ENCODE measurements at regions not wholly inside any gene's neighbourhood (a gene's known extent, or its start where the extent isn't known, plus 50 kb on each side); places are given as distances from the start of the nearest gene placed in this dataset.
"Not testable (repeated sequence)": the region's sequence is repeated elsewhere in the genome, so short reads cannot be mapped to it uniquely, and the experiment has no call there.

- H3K4me1 Mint-ChIP-seq (ENCODE audit: low read depth): no peaks in the 10 kb centered on the region
- no peak overlapping the region for H3K4me3 Mint-ChIP-seq
- peaks cover 6% of the 10 kb centered on the region for H3K9me3 Mint-ChIP-seq
- no peaks in the 10 kb centered on the region for H3K36me3 Mint-ChIP-seq
- DNase-seq: no peak
- intact Hi-C loops (cut with micrococcal nuclease): no loop called here
- ChIA-PET CTCF (no interaction called here), POLR2A (no interaction called here)
- no peak overlapping the region for H3K27ac Mint-ChIP-seq
- H3K27me3 Mint-ChIP-seq: no peaks in the 10 kb centered on the region
Measured at GRCh38 chr2:163943403-163944346, 207.9 kb upstream of the FIGN start.

GRCh38 chr2:163934131-163934530, 198.3 kb upstream of the FIGN start:
- Mint-ChIP-seq H3K4me3 (no peak overlapping the region), H3K36me3 (no peaks in the 10 kb centered on the region), H3K4me1 (ENCODE audit: low read depth) (no peaks in the 10 kb centered on the region), H3K27me3 (no peaks in the 10 kb centered on the region), H3K27ac (no peak overlapping the region), H3K9me3 (peaks cover 2% of the 10 kb centered on the region)
- intact Hi-C loops (cut with micrococcal nuclease): no loop called here
- ChIA-PET CTCF (no interaction called here), POLR2A (no interaction called here)
- DNase-seq: no peak

DNA sequence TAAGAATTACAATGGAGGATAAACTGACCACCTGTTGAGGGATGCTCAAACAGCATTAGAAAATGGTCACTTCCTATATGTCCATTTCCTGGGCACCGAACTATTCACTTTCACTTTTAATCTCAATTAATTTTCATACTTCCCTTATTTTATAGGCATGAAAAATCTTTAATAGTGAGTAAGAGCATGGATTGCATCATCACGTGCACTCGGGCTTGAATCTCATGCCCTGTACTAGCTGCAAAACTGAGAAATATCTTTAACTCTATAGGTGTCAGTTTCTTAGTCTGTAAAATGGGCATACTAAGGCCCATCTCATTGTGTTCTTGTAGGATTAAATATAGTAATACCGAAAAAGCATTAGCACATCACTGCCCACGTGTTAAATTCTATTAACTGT, 183.9 kb upstream of the FIGN start:
- POLR2A ChIA-PET: no interaction called here
- Mint-ChIP-seq H3K36me3 (no peaks in the 10 kb centered on the region), H3K27me3 (no peaks in the 10 kb centered on the region), H3K4me3 (no peak overlapping the region), H3K27ac (no peak overlapping the region), H3K9me3 (peaks cover 4% of the 10 kb centered on the region), H3K4me1 (ENCODE audit: low read depth) (no peaks in the 10 kb centered on the region)
- intact Hi-C loops (cut with micrococcal nuclease): no loop called here
- CTCF ChIA-PET: no interaction called here
- DNase-seq: no peak

GRCh38 chr2:163914486-163914885, 178.7 kb upstream of the FIGN start:
- not testable (repeated sequence) for H3K4me3 Mint-ChIP-seq, H3K9me3 Mint-ChIP-seq, H3K36me3 Mint-ChIP-seq

DNA sequence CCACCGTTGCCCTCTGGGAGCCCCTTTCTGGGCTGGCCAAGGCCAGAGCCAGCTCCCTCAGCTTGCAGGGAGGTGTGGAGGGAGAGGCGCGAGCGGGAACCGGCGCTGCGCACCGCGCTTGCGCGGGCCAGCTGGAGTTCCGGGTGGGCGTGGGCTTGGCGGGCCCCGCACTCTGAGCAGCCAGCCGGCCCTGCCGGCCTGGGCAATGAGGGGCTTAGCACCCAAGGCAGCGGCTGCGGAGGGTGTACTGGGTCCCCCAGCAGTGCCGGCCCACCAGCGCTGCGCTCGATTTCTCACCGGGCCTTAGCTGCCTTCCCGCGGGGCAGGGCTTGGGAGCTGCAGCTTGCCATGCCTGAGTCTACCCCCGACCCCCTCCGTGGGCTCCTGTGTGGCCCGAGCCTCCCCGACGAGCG, 177.7 kb upstream of the FIGN start:
- H3K36me3 Mint-ChIP-seq; DNase-seq; H3K27me3 Mint-ChIP-seq; H3K27ac Mint-ChIP-seq; H3K4me3 Mint-ChIP-seq; H3K9me3 Mint-ChIP-seq; POLR2A ChIA-PET; CTCF ChIA-PET; intact Hi-C loops (cut with micrococcal nuclease); H3K4me1 Mint-ChIP-seq (ENCODE audit: low read depth): not testable (repeated sequence)

More at GRCh38 chr2:163914486-163914885, 178.7 kb upstream of the FIGN start:
- H3K27me3 Mint-ChIP-seq; H3K4me1 Mint-ChIP-seq (ENCODE audit: low read depth); DNase-seq; intact Hi-C loops (cut with micrococcal nuclease); H3K27ac Mint-ChIP-seq; CTCF ChIA-PET; POLR2A ChIA-PET: not testable (repeated sequence)

DNA sequence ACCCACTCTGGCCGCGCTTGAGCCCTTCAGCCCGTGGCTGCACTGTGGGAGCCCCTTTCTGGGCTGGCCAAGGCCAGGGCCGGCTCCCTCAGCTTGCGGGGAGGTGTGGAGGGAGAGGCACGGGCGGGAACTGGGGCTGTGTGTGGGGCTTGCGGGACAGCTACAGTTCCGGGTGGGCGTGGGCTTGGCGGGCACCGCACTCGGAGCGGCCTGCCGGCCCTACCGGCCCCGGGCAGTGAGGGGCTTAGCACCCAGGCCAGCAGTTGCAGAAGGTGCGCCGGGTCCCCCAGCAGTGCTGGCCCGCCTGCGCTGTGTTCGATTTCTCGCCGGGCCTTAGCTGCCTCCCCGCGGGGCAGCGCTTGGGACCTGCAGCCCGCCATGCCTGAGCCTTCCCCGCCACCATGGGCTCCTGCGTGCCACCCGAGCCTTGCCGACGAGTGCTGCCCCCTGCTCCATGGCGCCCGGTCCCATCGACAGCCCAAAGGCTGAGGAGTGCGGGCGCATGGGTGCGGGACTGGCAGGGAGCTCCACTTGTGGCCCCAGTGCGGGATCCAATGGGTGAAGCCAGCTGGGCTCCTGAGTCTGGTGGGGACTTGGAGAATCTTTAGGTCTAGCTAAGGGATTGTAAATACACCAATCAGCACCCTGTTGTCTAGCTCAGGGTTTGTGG, 173.7 kb upstream of the FIGN start:
- POLR2A ChIA-PET: no interaction called here
- H3K36me3 Mint-ChIP-seq: no peaks in the 10 kb centered on the region
- H3K4me1 Mint-ChIP-seq (ENCODE audit: low read depth): no peaks in the 10 kb centered on the region
- no peak for DNase-seq
- no peaks in the 10 kb centered on the region for H3K27me3 Mint-ChIP-seq
- H3K9me3 Mint-ChIP-seq: peaks cover 7% of the 10 kb centered on the region
- CTCF ChIA-PET: no interaction called here
- H3K27ac Mint-ChIP-seq: no peak overlapping the region
- intact Hi-C loops (cut with micrococcal nuclease): no loop called here
- no peak overlapping the region for H3K4me3 Mint-ChIP-seq

DNA sequence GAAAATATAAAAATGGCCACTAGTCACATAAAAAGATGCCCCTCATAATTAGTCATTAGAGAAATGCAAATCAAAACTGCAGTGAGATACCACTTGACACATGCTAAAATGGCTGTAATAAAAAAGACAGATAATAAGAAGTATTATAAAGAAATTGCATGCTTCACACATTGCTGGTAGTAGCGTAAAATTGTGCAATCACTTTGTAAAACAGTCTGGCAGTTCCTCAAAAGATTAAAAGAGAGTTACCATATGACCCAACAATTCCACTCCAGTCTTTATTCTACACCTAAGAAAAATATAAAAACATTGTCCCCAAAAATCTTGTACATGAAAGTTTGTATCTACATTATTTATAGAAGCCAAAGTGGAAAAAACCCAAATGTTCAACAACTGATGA, 170.6 kb upstream of the FIGN start:
- H3K27me3 Mint-ChIP-seq: no peaks in the 10 kb centered on the region
- POLR2A ChIA-PET: no interaction called here
- no peaks in the 10 kb centered on the region for H3K4me1 Mint-ChIP-seq (ENCODE audit: low read depth)
- peaks cover 13% of the 10 kb centered on the region for H3K9me3 Mint-ChIP-seq
- CTCF ChIA-PET: no interaction called here
- no peak for DNase-seq
- intact Hi-C loops (cut with micrococcal nuclease): no loop called here
- no peak overlapping the region for H3K27ac Mint-ChIP-seq
- no peak overlapping the region for H3K4me3 Mint-ChIP-seq
- H3K36me3 Mint-ChIP-seq: no peaks in the 10 kb centered on the region

DNA sequence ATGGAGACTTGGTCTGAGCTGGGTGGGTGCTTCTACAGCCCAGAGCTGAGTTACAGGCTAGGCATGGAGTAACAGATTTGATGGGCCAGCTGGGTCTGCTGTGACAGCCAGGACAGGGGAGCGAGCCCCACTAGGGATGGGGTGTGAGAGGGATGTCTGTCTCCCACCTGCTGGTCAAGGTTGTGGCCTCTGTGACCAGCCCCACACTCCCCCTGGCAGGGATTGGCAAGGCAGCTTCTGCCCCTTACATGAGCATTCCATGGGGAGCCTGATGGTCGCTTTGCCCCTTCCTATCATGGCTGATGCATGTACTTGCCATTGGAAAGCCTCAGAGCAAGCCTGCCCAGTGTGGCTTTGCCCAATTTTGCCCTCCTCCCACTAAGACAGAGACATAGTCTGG, 162.0 kb upstream of the FIGN start:
- POLR2A ChIA-PET: no interaction called here
- intact Hi-C loops (cut with micrococcal nuclease): no loop called here
- no peak overlapping the region for H3K4me3 Mint-ChIP-seq
- H3K4me1 Mint-ChIP-seq (ENCODE audit: low read depth): no peaks in the 10 kb centered on the region
- H3K27ac Mint-ChIP-seq: no peak overlapping the region
- H3K9me3 Mint-ChIP-seq: peaks cover 29% of the 10 kb centered on the region
- no peaks in the 10 kb centered on the region for H3K36me3 Mint-ChIP-seq
- DNase-seq: no peak
- H3K27me3 Mint-ChIP-seq: no peaks in the 10 kb centered on the region
- CTCF ChIA-PET: no interaction called here

DNA sequence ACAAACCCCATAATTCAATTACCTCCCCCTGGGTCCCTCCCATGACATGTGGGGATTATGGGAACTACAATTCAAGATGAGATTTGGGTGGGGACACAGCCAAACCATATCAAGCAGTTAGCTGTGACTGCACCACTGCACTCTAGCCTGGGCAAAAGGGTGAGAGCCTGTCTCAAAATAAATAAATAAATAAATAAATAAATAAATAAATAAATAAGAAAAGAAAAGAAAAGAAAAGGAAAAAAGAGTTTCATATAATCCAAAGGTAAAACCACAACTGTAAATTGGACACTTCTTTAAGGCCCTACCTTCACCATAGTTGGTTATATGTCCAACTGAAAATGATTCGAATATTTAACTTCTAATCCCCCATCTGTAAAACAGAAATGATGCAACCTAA, 157.6 kb upstream of the FIGN start:
- POLR2A ChIA-PET; H3K4me1 Mint-ChIP-seq (ENCODE audit: low read depth); CTCF ChIA-PET; H3K27me3 Mint-ChIP-seq; H3K4me3 Mint-ChIP-seq; H3K36me3 Mint-ChIP-seq; intact Hi-C loops (cut with micrococcal nuclease); DNase-seq; H3K27ac Mint-ChIP-seq: not testable (repeated sequence)
- peaks cover 30% of the 10 kb centered on the region for H3K9me3 Mint-ChIP-seq

- POLR2A ChIA-PET: no interaction called here
- H3K27me3 Mint-ChIP-seq: no peaks in the 10 kb centered on the region
- DNase-seq: no peak
- intact Hi-C loops (cut with micrococcal nuclease): no loop called here
- H3K9me3 Mint-ChIP-seq: peaks cover 22% of the 10 kb centered on the region
- H3K36me3 Mint-ChIP-seq: peaks cover 2% of the 10 kb centered on the region
- H3K4me1 Mint-ChIP-seq (ENCODE audit: low read depth): no peaks in the 10 kb centered on the region
- H3K4me3 Mint-ChIP-seq: no peak overlapping the region
- no peak overlapping the region for H3K27ac Mint-ChIP-seq
- CTCF ChIA-PET: no interaction called here
Measured at GRCh38 chr2:163888591-163888990, 152.8 kb upstream of the FIGN start.

GRCh38 chr2:163887182-163887581, 151.4 kb upstream of the FIGN start:
- intact Hi-C loops (cut with micrococcal nuclease): no loop called here
- no peak for DNase-seq
- H3K4me1 Mint-ChIP-seq (ENCODE audit: low read depth): no peaks in the 10 kb centered on the region
- H3K9me3 Mint-ChIP-seq: peaks cover 13% of the 10 kb centered on the region
- no peak overlapping the region for H3K27ac Mint-ChIP-seq
- ChIA-PET CTCF (no interaction called here), POLR2A (no interaction called here)
- H3K27me3 Mint-ChIP-seq: no peaks in the 10 kb centered on the region
- no peaks in the 10 kb centered on the region for H3K36me3 Mint-ChIP-seq
- no peak overlapping the region for H3K4me3 Mint-ChIP-seq

DNA sequence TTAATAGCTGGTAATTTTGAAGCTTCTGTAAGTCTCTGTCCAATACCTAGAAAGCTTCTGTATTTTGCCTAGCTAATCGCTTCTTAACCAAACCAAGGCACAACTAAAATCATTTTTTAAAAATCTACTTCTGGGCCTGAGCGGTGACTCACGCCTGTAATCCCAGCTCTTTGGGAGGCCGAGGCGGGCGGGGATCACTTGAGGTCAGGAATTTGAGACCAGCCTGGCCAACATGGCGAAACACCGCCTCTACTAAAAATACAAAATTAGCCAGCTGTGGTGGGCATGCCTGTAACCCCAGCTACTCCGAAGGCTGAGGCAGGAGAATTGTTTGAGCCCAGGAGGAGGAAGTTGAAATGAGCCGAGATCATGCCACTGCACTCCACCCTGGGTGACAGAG, 148.6 kb upstream of the FIGN start:
- no peaks in the 10 kb centered on the region for H3K4me1 Mint-ChIP-seq (ENCODE audit: low read depth)
- ChIA-PET CTCF (no interaction called here), POLR2A (no interaction called here)
- intact Hi-C loops (cut with micrococcal nuclease): no loop called here
- no peak for DNase-seq
- no peaks in the 10 kb centered on the region for H3K27me3 Mint-ChIP-seq
- no peaks in the 10 kb centered on the region for H3K36me3 Mint-ChIP-seq
- H3K9me3 Mint-ChIP-seq: peaks cover 11% of the 10 kb centered on the region
- H3K27ac Mint-ChIP-seq: no peak overlapping the region
- H3K4me3 Mint-ChIP-seq: no peak overlapping the region

DNA sequence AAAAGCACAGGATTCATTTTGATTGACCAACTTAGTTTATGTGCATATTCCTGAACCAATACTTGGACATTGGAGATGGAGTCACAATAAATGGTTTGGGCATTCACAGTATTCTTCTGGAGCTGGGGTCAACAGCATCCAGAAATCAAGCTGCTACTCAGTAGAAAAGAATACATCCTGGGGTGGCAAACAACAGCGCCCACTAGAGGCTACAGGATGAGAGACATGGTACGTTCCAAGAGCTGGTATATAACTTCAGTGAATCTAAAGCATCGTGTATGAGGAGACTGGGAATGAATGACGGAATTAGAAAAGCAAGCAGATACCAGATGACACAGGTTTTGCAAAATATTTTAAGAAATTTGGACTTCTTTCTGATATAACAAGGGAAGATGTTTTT, 142.9 kb upstream of the FIGN start:
- Mint-ChIP-seq H3K36me3 (no peaks in the 10 kb centered on the region), H3K4me3 (no peak overlapping the region), H3K4me1 (ENCODE audit: low read depth) (no peaks in the 10 kb centered on the region), H3K27ac (no peak overlapping the region), H3K27me3 (no peaks in the 10 kb centered on the region), H3K9me3 (peaks cover 13% of the 10 kb centered on the region)
- POLR2A ChIA-PET: no interaction called here
- CTCF ChIA-PET: no interaction called here
- no peak for DNase-seq
- intact Hi-C loops (cut with micrococcal nuclease): no loop called here

Measured in activated CD4-positive, alpha-beta memory T cell treated with anti-CD3 and anti-CD28 coated beads for 36 hours (primary cell).